LNCaP clone FGC (cell line): ENCODE measurements at regions not wholly inside any gene's neighbourhood (a gene's known extent, or its start where the extent isn't known, plus 50 kb on each side); places are given as distances from the start of the nearest gene placed in this dataset.

Source experiments
- DNase-seq: peaks from one replicate; pipeline ENCODE4 v3.0.0-alpha.2; 2011; ENCODE audit warnings: low read depth
- H3K4me3 ChIP-seq: 2 replicates; pipeline ENCODE4 v1.5.1; 2011; ENCODE audit warnings: mild to moderate bottlenecking, low read depth, low read length, control low read depth
- TF ChIP-seq, protein P1 (sequence below): IDR thresholded peaks from 2 replicates; pipeline ENCODE4 v1.5.1; 2012; ENCODE audit warnings: mild to moderate bottlenecking; ENCODE audit not compliant: control insufficient read depth, insufficient read depth; ENCODE audit errors: extremely low read depth

- TF ChIP-seq, protein P1, sequence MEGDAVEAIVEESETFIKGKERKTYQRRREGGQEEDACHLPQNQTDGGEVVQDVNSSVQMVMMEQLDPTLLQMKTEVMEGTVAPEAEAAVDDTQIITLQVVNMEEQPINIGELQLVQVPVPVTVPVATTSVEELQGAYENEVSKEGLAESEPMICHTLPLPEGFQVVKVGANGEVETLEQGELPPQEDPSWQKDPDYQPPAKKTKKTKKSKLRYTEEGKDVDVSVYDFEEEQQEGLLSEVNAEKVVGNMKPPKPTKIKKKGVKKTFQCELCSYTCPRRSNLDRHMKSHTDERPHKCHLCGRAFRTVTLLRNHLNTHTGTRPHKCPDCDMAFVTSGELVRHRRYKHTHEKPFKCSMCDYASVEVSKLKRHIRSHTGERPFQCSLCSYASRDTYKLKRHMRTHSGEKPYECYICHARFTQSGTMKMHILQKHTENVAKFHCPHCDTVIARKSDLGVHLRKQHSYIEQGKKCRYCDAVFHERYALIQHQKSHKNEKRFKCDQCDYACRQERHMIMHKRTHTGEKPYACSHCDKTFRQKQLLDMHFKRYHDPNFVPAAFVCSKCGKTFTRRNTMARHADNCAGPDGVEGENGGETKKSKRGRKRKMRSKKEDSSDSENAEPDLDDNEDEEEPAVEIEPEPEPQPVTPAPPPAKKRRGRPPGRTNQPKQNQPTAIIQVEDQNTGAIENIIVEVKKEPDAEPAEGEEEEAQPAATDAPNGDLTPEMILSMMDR = no peak
- no peak overlapping the region for H3K4me3 ChIP-seq
- DNase-seq = no peak
Observed at GRCh38 chr15:77867266-77868047, 210.1 kb downstream of the TBC1D2B start.

- TF ChIP-seq, protein P1 = no peak
Observed at GRCh38 chr15:77866596-77867125, 210.8 kb downstream of the TBC1D2B start.

GRCh38 chr15:77866186-77866585 lies 211.3 kb downstream of the TBC1D2B start:
- DNase-seq = no peak
- TF ChIP-seq, protein P1 = no peak
- H3K4me3 ChIP-seq = no peak overlapping the region

More at GRCh38 chr15:77866596-77867125, 210.8 kb downstream of the TBC1D2B start:
- H3K4me3 ChIP-seq = no peak overlapping the region
- no peak for DNase-seq

GRCh38 chr15:77865701-77866100 lies 211.8 kb downstream of the TBC1D2B start:
- no peak for DNase-seq
- TF ChIP-seq, protein P1 = no peak
- H3K4me3 ChIP-seq = no peak overlapping the region

- TF ChIP-seq, protein P1 = no peak
- DNase-seq = no peak
Observed at GRCh38 chr15:77865106-77865610, 212.4 kb downstream of the TBC1D2B start.

GRCh38 chr15:77864211-77865105 lies 213.1 kb downstream of the TBC1D2B start:
- H3K4me3 ChIP-seq = no peak overlapping the region
- DNase-seq = no peak
- TF ChIP-seq, protein P1 = no peak

More at GRCh38 chr15:77865106-77865610, 212.4 kb downstream of the TBC1D2B start:
- no peak overlapping the region for H3K4me3 ChIP-seq
